GM23338 (cell line): ENCODE measurements at regions not wholly inside any gene's neighbourhood (a gene's known extent, or its start where the extent isn't known, plus 50 kb on each side); places are given as distances from the start of the nearest gene placed in this dataset.

ENCODE experiments used
- ATAC-seq: fragments of 200-7000 bp; cut with Tn5 transposase; 3 replicates; pipeline ENCODE4 v1.9.1; 2020
- DNase-seq: peaks from one replicate; pipeline ENCODE4 v3.0.0-alpha.2; 2015; ENCODE audit warnings: low spot score
- H2AFZ ChIP-seq: fragments of 200-600 bp; sonication (generic); 2 replicates; pipeline ENCODE4 v1.8.0; 2016; ENCODE audit warnings: antibody characterized with exemption, mild to moderate bottlenecking, moderate library complexity
- H3F3A ChIP-seq: fragments of 200-600 bp; sonication (generic); replicated peaks from 2 replicates; pipeline ENCODE4 v1.8.0; 2017; ENCODE audit warnings: antibody characterized with exemption, mixed run types, low read depth
- H3K27ac ChIP-seq: fragments of 200-600 bp; sonication (generic); 2 replicates; pipeline ENCODE4 v1.6.1; 2016; ENCODE audit warnings: low read depth
- H3K27me3 ChIP-seq: fragments of 200-600 bp; sonication (generic); 2 replicates; pipeline ENCODE4 v1.8.0; 2016; ENCODE audit warnings: mild to moderate bottlenecking, mixed run types, moderate library complexity; ENCODE audit not compliant: insufficient read depth
- H3K36me3 ChIP-seq: fragments of 200-600 bp; sonication (generic); 2 replicates; pipeline ENCODE4 v1.8.0; 2016; ENCODE audit warnings: mild to moderate bottlenecking; ENCODE audit not compliant: insufficient read depth
- H3K4me1 ChIP-seq: fragments of 200-600 bp; sonication (generic); 2 replicates; pipeline ENCODE4 v1.8.0; 2016; ENCODE audit warnings: mild to moderate bottlenecking, moderate library complexity; ENCODE audit not compliant: insufficient read depth
- H3K4me2 ChIP-seq: fragments of 200-600 bp; sonication (generic); 2 replicates; pipeline ENCODE4 v1.7.1; 2017; ENCODE audit warnings: mixed run types
- H3K4me3 ChIP-seq: fragments of 200-600 bp; sonication (generic); 2 replicates; pipeline ENCODE4 v1.6.1; 2016; ENCODE audit warnings: mixed run types
- H3K79me2 ChIP-seq: fragments of 200-600 bp; sonication (generic); replicated peaks from 2 replicates; pipeline ENCODE4 v1.8.0; 2017; ENCODE audit warnings: mild to moderate bottlenecking; ENCODE audit not compliant: insufficient read depth
- H3K9me2 ChIP-seq: fragments of 200-600 bp; sonication (generic); 2 replicates; pipeline ENCODE4 v1.8.0; 2017; ENCODE audit not compliant: insufficient read depth
- H4K20me1 ChIP-seq: fragments of 200-600 bp; sonication (generic); replicated peaks from 2 replicates; pipeline ENCODE4 v1.8.0; 2017; ENCODE audit warnings: mild to moderate bottlenecking; ENCODE audit not compliant: insufficient read depth
- H3K27ac Mint-ChIP-seq: 2 replicates; pipeline ENCODE4 v1.8.0; 2020; ENCODE audit warnings: inconsistent platforms, mild to moderate bottlenecking, moderate library complexity, mixed read lengths
- H3K27me3 Mint-ChIP-seq: 3 replicates; pipeline ENCODE4 v1.8.0; 2022; ENCODE audit warnings: low read depth, mild to moderate bottlenecking, moderate library complexity, mixed read lengths, inconsistent platforms; ENCODE audit not compliant: insufficient read depth, poor library complexity
- H3K36me3 Mint-ChIP-seq: 3 replicates; pipeline ENCODE4 v1.8.0; 2021; ENCODE audit warnings: low read depth, mild to moderate bottlenecking, inconsistent platforms, moderate library complexity, mixed read lengths
- H3K4me1 Mint-ChIP-seq: 3 replicates; pipeline ENCODE4 v1.8.0; 2020; ENCODE audit warnings: mild to moderate bottlenecking, inconsistent platforms, mixed read lengths
- H3K4me3 Mint-ChIP-seq: 3 replicates; pipeline ENCODE4 v1.8.0; 2021; ENCODE audit warnings: moderate library complexity, mild to moderate bottlenecking, inconsistent platforms, mixed read lengths
- H3K9me3 Mint-ChIP-seq: 3 replicates; pipeline ENCODE4 v1.8.0; 2020; ENCODE audit warnings: moderate library complexity, mild to moderate bottlenecking, inconsistent platforms, mixed read lengths
- CREB1 ChIP-seq: fragments of 250-450 bp; sonication (Bioruptor Pico); IDR thresholded peaks from 2 replicates; pipeline ENCODE4 v1.5.0; 2020; ENCODE audit warnings: low read depth, mild to moderate bottlenecking, moderate library complexity
- JUNB ChIP-seq: IDR thresholded peaks from one replicate; pipeline ENCODE4 v1.6.1; 2016; ENCODE audit warnings: antibody characterized with exemption; ENCODE audit not compliant: unreplicated experiment
- NANOG ChIP-seq: IDR thresholded peaks from 2 replicates; pipeline ENCODE4 v1.6.1; 2016; ENCODE audit warnings: antibody characterized with exemption, borderline replicate concordance
- POLR2AphosphoS5 ChIP-seq: IDR thresholded peaks from 2 replicates; pipeline ENCODE4 v1.6.1; 2016; ENCODE audit warnings: antibody characterized with exemption, low read depth
- STAT1 ChIP-seq: IDR thresholded peaks from one replicate; pipeline ENCODE4 v1.6.1; 2016; ENCODE audit warnings: antibody characterized with exemption; ENCODE audit not compliant: unreplicated experiment
- ZNF114 ChIP-seq: fragments of 250-450 bp; sonication (Bioruptor Pico); IDR thresholded peaks from 2 replicates; pipeline ENCODE4 v1.5.0; 2020; ENCODE audit warnings: mild to moderate bottlenecking, moderate library complexity
- ZNF331 ChIP-seq: fragments of 250-450 bp; sonication (Bioruptor Pico); IDR thresholded peaks from 2 replicates; pipeline ENCODE4 v1.5.0; 2020; ENCODE audit warnings: low read depth, mild to moderate bottlenecking, moderate library complexity
- TF ChIP-seq, protein P1 (sequence below): IDR thresholded peaks from one replicate; pipeline ENCODE4 v1.6.1; 2018; ENCODE audit warnings: antibody characterized with exemption; ENCODE audit not compliant: unreplicated experiment

DNA sequence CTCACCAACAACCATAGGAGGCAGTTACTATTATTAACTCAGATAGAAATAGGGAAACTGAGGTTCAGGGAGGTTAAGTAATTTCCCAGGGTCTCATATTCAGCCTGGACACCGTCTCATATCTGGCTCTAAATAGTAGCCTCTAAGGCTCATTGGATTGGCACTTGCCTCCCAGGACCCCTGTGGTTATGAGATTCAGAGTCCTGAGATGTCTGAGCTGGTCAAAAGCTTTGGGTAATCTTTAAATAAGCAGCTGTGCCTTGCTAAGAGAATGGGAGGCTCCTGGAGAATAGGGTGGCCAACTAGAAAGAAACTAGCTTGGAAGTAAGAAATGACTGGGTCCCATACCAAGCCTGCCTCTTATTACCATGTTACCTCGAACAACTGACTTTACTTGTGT, 50.3 kb upstream of the CRHR1 start:
- Histone ChIP-seq H3K4me3 (no peak overlapping the region), H3K4me2 (no peak overlapping the region), H3K79me2 (no peaks in the 10 kb centered on the region), H3K27ac (no peak overlapping the region), H3F3A (no peaks in the 10 kb centered on the region), H3K4me1 (no peaks in the 10 kb centered on the region), H3K27me3 (no peaks in the 10 kb centered on the region), H4K20me1 (no peaks in the 10 kb centered on the region), H2AFZ (no peak overlapping the region), H3K9me2 (no peaks in the 10 kb centered on the region), H3K36me3 (no peaks in the 10 kb centered on the region)
- no peak for ATAC-seq
- Mint-ChIP-seq H3K27ac (no peak overlapping the region), H3K4me3 (no peak overlapping the region), H3K27me3 (peaks cover 4% of the 10 kb centered on the region), H3K4me1 (no peaks in the 10 kb centered on the region), H3K36me3 (no peaks in the 10 kb centered on the region), H3K9me3 (peaks cover 4% of the 10 kb centered on the region; the same call in 2 of the 3 replicates)
- TF ChIP-seq JUNB (no peak), CREB1 (CRISPR knock-in tag) (no peak), STAT1 (no peak), NANOG (no peak), ZNF114 (CRISPR knock-in tag) (no peak), ZNF331 (CRISPR knock-in tag) (no peak), POLR2AphosphoS5 (no peak)
- TF ChIP-seq, protein P1, sequence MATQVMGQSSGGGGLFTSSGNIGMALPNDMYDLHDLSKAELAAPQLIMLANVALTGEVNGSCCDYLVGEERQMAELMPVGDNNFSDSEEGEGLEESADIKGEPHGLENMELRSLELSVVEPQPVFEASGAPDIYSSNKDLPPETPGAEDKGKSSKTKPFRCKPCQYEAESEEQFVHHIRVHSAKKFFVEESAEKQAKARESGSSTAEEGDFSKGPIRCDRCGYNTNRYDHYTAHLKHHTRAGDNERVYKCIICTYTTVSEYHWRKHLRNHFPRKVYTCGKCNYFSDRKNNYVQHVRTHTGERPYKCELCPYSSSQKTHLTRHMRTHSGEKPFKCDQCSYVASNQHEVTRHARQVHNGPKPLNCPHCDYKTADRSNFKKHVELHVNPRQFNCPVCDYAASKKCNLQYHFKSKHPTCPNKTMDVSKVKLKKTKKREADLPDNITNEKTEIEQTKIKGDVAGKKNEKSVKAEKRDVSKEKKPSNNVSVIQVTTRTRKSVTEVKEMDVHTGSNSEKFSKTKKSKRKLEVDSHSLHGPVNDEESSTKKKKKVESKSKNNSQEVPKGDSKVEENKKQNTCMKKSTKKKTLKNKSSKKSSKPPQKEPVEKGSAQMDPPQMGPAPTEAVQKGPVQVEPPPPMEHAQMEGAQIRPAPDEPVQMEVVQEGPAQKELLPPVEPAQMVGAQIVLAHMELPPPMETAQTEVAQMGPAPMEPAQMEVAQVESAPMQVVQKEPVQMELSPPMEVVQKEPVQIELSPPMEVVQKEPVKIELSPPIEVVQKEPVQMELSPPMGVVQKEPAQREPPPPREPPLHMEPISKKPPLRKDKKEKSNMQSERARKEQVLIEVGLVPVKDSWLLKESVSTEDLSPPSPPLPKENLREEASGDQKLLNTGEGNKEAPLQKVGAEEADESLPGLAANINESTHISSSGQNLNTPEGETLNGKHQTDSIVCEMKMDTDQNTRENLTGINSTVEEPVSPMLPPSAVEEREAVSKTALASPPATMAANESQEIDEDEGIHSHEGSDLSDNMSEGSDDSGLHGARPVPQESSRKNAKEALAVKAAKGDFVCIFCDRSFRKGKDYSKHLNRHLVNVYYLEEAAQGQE = no peak
- no peak for DNase-seq
